HG03558 (cell line): ENCODE measurements at regions not wholly inside any gene's neighbourhood (a gene's known extent, or its start where the extent isn't known, plus 50 kb on each side); places are given as distances from the start of the nearest gene placed in this dataset.

Source experiments
- ATAC-seq: cut with Tn5 transposase; IDR thresholded peaks from one replicate; pipeline ENCODE4 v1.9.1; 2021; ENCODE audit warnings: moderate number of reproducible peaks; ENCODE audit not compliant: unreplicated experiment; ENCODE audit errors: extremely low read depth

- ATAC-seq: no peak
These were observed 161.6 kb downstream of the NR4A2 start for GRCh38 chr2:156170929-156171328.

GRCh38 chr2:156165742-156166141, 166.8 kb downstream of the NR4A2 start:
- no peak for ATAC-seq

- no peak for ATAC-seq
These were observed 168.3 kb downstream of the NR4A2 start for GRCh38 chr2:156164091-156164720.

GRCh38 chr2:156158808-156159207, 173.7 kb downstream of the NR4A2 start:
- no peak for ATAC-seq

GRCh38 chr2:156157670-156158069, 174.9 kb downstream of the NR4A2 start:
- ATAC-seq: no peak

GRCh38 chr2:156156580-156156979, 175.9 kb downstream of the NR4A2 start:
- no peak for ATAC-seq

- ATAC-seq: no peak
These were observed 177.2 kb downstream of the NR4A2 start for GRCh38 chr2:156155319-156155718.

- ATAC-seq: no peak
These were observed 181.2 kb downstream of the NR4A2 start for GRCh38 chr2:156151351-156151750.

- peak; percentile 83 for ATAC-seq
These were observed 184.8 kb downstream of the NR4A2 start for GRCh38 chr2:156147594-156148330.

GRCh38 chr2:156145976-156146375, 186.5 kb downstream of the NR4A2 start:
- ATAC-seq: no peak

- no peak for ATAC-seq
These were observed 187.1 kb downstream of the NR4A2 start for GRCh38 chr2:156145469-156145868.

- no peak for ATAC-seq
These were observed 196.0 kb downstream of the NR4A2 start for GRCh38 chr2:156136566-156136965.

- ATAC-seq: no peak
These were observed 197.6 kb downstream of the NR4A2 start for GRCh38 chr2:156134887-156135286.

GRCh38 chr2:156132941-156133340, 199.6 kb downstream of the NR4A2 start:
- no peak for ATAC-seq

- no peak for ATAC-seq
These were observed 200.4 kb downstream of the NR4A2 start for GRCh38 chr2:156132130-156132529.

- no peak for ATAC-seq
These were observed 203.3 kb downstream of the NR4A2 start for GRCh38 chr2:156129227-156129626.

GRCh38 chr2:156125018-156125417, 207.5 kb downstream of the NR4A2 start:
- no peak for ATAC-seq

- ATAC-seq: no peak
These were observed 208.1 kb downstream of the NR4A2 start for GRCh38 chr2:156124458-156124857.

GRCh38 chr2:156118753-156119416, 213.6 kb downstream of the NR4A2 start:
- ATAC-seq: no peak

- ATAC-seq: no peak
These were observed 216.4 kb downstream of the NR4A2 start for GRCh38 chr2:156116113-156116512.

GRCh38 chr2:156115338-156115737, 217.2 kb downstream of the NR4A2 start:
- ATAC-seq: no peak
